ENCODE measurements at regions not wholly inside any gene's neighbourhood (a gene's known extent, or its start where the extent isn't known, plus 50 kb on each side); places are given as distances from the start of the nearest gene placed in this dataset.

DNA sequence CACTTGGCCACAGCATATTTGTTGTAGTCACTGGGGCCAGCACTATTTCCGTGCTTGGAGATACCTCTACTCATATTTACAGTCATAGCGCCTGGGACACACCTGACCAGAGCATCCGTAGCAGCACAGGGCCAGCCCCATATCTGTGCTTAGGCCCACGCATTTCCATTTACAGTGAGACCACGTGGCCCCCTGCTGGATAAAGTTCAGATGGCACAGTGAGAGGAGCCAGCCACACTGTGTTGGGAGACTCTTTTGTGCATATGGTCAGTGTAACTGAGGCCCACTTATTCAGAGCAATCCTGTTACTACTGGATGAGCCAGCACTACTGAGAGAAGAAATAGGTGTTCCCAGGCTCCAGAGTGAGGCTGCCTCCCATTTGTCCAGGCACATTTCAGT lies 455.3 kb downstream of the REEP3 start:
- TF ChIP-seq, protein P1, sequence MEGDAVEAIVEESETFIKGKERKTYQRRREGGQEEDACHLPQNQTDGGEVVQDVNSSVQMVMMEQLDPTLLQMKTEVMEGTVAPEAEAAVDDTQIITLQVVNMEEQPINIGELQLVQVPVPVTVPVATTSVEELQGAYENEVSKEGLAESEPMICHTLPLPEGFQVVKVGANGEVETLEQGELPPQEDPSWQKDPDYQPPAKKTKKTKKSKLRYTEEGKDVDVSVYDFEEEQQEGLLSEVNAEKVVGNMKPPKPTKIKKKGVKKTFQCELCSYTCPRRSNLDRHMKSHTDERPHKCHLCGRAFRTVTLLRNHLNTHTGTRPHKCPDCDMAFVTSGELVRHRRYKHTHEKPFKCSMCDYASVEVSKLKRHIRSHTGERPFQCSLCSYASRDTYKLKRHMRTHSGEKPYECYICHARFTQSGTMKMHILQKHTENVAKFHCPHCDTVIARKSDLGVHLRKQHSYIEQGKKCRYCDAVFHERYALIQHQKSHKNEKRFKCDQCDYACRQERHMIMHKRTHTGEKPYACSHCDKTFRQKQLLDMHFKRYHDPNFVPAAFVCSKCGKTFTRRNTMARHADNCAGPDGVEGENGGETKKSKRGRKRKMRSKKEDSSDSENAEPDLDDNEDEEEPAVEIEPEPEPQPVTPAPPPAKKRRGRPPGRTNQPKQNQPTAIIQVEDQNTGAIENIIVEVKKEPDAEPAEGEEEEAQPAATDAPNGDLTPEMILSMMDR (conservative IDR thresholded peaks at IDR 0.05; ENCODE audit: low read depth in 2 of 2), result peak; percentile 66 to 90
- TF ChIP-seq EZH2phosphoT487 (IDR thresholded peaks at IDR 0.05; ENCODE audit: unreplicated experiment), result no peak
- TF ChIP-seq POLR2AphosphoS5 (IDR thresholded peaks at IDR 0.05; ENCODE audit: low read depth), result no peak
- TF ChIP-seq, protein P2, sequence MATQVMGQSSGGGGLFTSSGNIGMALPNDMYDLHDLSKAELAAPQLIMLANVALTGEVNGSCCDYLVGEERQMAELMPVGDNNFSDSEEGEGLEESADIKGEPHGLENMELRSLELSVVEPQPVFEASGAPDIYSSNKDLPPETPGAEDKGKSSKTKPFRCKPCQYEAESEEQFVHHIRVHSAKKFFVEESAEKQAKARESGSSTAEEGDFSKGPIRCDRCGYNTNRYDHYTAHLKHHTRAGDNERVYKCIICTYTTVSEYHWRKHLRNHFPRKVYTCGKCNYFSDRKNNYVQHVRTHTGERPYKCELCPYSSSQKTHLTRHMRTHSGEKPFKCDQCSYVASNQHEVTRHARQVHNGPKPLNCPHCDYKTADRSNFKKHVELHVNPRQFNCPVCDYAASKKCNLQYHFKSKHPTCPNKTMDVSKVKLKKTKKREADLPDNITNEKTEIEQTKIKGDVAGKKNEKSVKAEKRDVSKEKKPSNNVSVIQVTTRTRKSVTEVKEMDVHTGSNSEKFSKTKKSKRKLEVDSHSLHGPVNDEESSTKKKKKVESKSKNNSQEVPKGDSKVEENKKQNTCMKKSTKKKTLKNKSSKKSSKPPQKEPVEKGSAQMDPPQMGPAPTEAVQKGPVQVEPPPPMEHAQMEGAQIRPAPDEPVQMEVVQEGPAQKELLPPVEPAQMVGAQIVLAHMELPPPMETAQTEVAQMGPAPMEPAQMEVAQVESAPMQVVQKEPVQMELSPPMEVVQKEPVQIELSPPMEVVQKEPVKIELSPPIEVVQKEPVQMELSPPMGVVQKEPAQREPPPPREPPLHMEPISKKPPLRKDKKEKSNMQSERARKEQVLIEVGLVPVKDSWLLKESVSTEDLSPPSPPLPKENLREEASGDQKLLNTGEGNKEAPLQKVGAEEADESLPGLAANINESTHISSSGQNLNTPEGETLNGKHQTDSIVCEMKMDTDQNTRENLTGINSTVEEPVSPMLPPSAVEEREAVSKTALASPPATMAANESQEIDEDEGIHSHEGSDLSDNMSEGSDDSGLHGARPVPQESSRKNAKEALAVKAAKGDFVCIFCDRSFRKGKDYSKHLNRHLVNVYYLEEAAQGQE (IDR thresholded peaks at IDR 0.05; ENCODE audit: unreplicated experiment), result no peak
- TF ChIP-seq STAT1 (IDR thresholded peaks at IDR 0.05; ENCODE audit: unreplicated experiment), result no peak
- no peak for TF ChIP-seq CREB1 (CRISPR knock-in tag; IDR thresholded peaks at IDR 0.05; ENCODE audit: low read depth)
- TF ChIP-seq EZH2 (IDR thresholded peaks at IDR 0.05; ENCODE audit: low read depth, unreplicated experiment), result no peak
- TF ChIP-seq, protein P3, sequence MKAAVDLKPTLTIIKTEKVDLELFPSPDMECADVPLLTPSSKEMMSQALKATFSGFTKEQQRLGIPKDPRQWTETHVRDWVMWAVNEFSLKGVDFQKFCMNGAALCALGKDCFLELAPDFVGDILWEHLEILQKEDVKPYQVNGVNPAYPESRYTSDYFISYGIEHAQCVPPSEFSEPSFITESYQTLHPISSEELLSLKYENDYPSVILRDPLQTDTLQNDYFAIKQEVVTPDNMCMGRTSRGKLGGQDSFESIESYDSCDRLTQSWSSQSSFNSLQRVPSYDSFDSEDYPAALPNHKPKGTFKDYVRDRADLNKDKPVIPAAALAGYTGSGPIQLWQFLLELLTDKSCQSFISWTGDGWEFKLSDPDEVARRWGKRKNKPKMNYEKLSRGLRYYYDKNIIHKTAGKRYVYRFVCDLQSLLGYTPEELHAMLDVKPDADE (IDR thresholded peaks at IDR 0.05), result no peak
- no peak for TF ChIP-seq ZNF114 (CRISPR knock-in tag; IDR thresholded peaks at IDR 0.05)
- no peak for TF ChIP-seq JUNB (IDR thresholded peaks at IDR 0.05; ENCODE audit: unreplicated experiment)
- TF ChIP-seq, protein P4, sequence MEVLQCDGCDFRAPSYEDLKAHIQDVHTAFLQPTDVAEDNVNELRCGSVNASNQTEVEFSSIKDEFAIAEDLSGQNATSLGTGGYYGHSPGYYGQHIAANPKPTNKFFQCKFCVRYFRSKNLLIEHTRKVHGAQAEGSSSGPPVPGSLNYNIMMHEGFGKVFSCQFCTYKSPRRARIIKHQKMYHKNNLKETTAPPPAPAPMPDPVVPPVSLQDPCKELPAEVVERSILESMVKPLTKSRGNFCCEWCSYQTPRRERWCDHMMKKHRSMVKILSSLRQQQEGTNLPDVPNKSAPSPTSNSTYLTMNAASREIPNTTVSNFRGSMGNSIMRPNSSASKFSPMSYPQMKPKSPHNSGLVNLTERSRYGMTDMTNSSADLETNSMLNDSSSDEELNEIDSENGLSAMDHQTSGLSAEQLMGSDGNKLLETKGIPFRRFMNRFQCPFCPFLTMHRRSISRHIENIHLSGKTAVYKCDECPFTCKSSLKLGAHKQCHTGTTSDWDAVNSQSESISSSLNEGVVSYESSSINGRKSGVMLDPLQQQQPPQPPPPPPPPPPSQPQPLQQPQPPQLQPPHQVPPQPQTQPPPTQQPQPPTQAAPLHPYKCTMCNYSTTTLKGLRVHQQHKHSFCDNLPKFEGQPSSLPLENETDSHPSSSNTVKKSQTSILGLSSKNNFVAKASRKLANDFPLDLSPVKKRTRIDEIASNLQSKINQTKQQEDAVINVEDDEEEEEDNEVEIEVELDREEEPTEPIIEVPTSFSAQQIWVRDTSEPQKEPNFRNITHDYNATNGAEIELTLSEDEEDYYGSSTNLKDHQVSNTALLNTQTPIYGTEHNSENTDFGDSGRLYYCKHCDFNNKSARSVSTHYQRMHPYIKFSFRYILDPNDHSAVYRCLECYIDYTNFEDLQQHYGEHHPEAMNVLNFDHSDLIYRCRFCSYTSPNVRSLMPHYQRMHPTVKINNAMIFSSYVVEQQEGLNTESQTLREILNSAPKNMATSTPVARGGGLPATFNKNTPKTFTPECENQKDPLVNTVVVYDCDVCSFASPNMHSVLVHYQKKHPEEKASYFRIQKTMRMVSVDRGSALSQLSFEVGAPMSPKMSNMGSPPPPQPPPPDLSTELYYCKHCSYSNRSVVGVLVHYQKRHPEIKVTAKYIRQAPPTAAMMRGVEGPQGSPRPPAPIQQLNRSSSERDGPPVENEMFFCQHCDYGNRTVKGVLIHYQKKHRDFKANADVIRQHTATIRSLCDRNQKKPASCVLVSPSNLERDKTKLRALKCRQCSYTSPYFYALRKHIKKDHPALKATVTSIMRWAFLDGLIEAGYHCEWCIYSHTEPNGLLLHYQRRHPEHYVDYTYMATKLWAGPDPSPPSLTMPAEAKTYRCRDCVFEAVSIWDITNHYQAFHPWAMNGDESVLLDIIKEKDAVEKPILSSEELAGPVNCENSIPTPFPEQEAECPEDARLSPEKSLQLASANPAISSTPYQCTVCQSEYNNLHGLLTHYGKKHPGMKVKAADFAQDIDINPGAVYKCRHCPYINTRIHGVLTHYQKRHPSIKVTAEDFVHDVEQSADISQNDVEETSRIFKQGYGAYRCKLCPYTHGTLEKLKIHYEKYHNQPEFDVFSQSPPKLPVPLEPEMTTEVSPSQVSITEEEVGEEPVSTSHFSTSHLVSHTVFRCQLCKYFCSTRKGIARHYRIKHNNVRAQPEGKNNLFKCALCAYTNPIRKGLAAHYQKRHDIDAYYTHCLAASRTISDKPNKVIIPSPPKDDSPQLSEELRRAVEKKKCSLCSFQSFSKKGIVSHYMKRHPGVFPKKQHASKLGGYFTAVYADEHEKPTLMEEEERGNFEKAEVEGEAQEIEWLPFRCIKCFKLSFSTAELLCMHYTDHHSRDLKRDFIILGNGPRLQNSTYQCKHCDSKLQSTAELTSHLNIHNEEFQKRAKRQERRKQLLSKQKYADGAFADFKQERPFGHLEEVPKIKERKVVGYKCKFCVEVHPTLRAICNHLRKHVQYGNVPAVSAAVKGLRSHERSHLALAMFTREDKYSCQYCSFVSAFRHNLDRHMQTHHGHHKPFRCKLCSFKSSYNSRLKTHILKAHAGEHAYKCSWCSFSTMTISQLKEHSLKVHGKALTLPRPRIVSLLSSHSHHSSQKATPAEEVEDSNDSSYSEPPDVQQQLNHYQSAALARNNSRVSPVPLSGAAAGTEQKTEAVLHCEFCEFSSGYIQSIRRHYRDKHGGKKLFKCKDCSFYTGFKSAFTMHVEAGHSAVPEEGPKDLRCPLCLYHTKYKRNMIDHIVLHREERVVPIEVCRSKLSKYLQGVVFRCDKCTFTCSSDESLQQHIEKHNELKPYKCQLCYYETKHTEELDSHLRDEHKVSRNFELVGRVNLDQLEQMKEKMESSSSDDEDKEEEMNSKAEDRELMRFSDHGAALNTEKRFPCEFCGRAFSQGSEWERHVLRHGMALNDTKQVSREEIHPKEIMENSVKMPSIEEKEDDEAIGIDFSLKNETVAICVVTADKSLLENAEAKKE (CRISPR knock-in tag; IDR thresholded peaks at IDR 0.05), result no peak
